ENCODE measurements at regions not wholly inside any gene's neighbourhood (a gene's known extent, or its start where the extent isn't known, plus 50 kb on each side); places are given as distances from the start of the nearest gene placed in this dataset.

GRCh38 chr17:57174591-57174990, 81.7 kb upstream of the MSI2 start:
- no peak for DNase-seq

- no peak for DNase-seq
Measured at GRCh38 chr17:57178839-57179238, 77.5 kb upstream of the MSI2 start.

GRCh38 chr17:57182621-57183020, 73.7 kb upstream of the MSI2 start:
- no peak for DNase-seq

GRCh38 chr17:57186226-57187019, 69.9 kb upstream of the MSI2 start:
- peak; percentile 57 for DNase-seq

DNA sequence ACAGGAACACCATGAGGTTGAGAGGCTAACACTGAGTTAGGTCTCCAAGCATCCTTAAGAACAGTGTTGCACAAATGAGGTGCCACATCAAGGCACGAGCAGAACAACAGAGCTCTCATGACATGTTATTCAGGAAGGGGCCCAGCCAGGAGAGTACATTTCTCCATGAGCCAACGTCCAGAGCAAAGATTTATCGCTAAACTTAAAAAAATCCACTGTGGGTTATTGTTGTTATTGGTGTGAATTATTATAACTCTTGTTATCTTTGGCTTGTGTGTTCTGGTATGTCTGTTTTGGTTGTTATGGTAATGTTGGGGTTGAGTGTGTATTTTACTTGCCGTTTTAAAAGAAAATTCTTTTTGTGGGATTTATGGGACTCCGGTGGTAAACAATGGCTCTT, 68.9 kb upstream of the MSI2 start:
- DNase-seq, result no peak

GRCh38 chr17:57195785-57196460, 60.4 kb upstream of the MSI2 start:
- DNase-seq, result peak; percentile 75

DNA sequence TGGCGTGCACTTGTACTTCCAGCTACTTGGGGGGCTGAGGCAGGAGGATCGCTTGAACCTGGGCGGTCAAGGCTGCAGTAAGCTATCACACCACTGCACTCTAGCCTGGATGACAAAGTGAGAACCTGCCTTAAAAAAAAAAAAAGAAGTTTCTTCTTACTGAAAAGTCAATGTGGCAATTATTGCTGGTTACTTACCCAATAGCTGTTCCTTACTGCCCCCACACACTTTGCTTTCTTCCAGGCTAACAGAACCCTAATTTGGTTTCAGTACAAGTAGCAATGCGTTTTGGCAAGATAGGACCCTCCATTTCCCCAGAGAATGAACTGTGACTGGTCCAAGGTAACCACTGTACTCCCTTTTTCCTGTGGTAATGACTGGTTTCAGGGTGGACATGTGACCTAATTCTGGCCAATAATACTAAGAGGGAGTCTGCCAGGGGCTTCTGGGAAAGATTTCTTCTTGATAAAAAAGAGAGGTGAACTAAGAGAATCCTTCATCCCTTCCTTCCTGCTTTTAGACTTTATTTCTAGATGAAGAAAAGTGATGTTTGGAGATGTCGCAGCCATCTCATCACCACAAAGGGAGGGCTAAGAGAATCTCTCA, 58.8 kb upstream of the MSI2 start:
- no peak for DNase-seq

DNA sequence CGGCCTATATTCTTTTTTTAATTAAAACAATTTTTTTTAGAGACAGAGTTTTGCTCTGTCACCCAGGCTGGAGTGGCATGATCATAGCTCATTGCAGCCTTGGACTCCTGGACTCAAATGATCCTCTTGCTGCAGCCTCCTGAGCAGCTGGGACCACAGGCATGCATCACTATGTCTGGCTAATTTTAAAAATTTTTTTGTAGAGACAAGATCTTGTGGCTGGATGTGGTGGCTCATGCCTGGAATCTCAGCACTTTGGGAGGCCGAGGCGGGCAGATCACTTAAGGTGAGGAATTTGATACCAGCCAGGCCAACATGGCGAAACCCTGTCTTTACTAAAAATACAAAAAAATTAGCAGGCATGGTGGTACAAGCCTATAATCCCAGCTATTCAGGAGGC, 54.8 kb upstream of the MSI2 start:
- DNase-seq, result no peak

DNA sequence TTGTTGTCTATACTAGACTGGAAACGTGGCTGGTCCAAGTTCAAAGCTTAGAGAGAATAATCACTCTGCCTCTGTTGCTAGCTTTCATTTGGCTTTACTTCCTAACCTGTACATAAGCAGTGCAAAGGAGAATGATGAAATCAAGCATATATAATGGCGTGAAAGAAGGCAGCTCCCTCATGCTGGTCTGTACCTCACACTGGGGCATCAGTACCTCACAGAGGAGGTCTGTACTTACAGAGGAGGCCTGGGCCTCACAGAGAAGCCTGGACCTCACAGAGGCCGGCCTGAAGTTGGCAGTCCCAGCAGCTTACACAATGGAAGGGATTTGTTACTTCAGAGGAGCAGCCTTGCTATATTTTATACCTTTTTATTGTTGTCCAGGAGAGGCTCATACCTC, 53.3 kb upstream of the MSI2 start:
- no peak for DNase-seq

Measured in NCI-H1694 treated with DMSO at 0.1 percent for 48 hours (cell line).